ENCODE measurements at regions not wholly inside any gene's neighbourhood (a gene's known extent, or its start where the extent isn't known, plus 50 kb on each side); places are given as distances from the start of the nearest gene placed in this dataset.
"Not testable (repeated sequence)": the region's sequence is repeated elsewhere in the genome, so short reads cannot be mapped to it uniquely, and the experiment has no call there.

DNA sequence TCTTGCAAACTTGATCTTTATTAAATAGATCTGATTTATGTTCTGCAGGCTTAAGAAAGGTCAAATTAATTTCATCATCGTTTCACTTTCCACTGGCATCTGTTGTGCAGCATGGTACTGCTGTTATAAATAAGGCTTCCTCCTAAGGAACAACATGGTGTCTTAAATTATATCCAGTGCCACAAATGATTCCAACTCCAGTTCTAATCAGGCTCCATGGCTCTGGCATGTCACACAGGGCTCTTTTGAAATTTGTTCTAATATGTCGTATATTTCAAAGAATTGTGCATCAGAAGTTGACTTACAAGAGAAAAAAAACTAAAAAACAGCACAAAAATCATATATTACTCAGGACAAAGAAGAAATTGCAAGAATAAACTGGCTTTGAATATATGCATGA, 1090.8 kb upstream of the CELF2 start:
- H3K9me3 Mint-ChIP-seq = peaks cover 2% of the 10 kb centered on the region
- ATAC-seq (ENCODE audit: low read depth) = no peak
- no peaks in the 10 kb centered on the region for H3K4me1 Mint-ChIP-seq

DNA sequence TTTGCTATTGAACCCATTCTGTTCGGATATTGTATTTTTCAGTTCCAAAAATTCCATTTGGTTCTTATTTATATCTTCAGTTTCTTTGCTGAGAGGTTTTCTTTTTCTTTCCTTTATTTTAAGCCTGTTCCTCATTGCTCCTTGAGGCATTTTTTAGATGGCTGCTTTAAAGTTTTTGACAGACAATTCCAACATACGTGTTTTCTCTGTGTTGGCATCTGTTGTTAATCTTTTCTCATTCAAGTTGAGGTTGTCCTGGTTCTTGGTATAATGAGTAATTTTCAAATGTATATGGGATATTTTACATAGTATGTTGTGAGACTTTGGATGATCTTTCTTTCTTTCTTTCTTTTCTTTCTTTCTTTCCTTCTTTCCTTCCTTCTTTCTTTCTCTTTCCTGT, 1078.0 kb upstream of the CELF2 start:
- peaks cover 1% of the 10 kb centered on the region for H3K27me3 Mint-ChIP-seq
- DNase-seq (ENCODE audit: low spot score in 2 of 2) (no peak), ATAC-seq (ENCODE audit: low read depth) (no peak)
- no peak overlapping the region for H3K4me3 Mint-ChIP-seq
- no peaks in the 10 kb centered on the region for H3K4me1 Mint-ChIP-seq
- H3K9me3 Mint-ChIP-seq = no peaks in the 10 kb centered on the region
- no peak overlapping the region for H3K27ac Mint-ChIP-seq
- no peaks in the 10 kb centered on the region for H3K36me3 Mint-ChIP-seq

More for the DNA sequence above, 1090.8 kb upstream of the CELF2 start:
- H3K36me3 Mint-ChIP-seq = no peaks in the 10 kb centered on the region
- no peak for DNase-seq (ENCODE audit: low spot score in 2 of 2)
- no peak overlapping the region for H3K27ac Mint-ChIP-seq
- H3K4me3 Mint-ChIP-seq = no peak overlapping the region
- H3K27me3 Mint-ChIP-seq = no peaks in the 10 kb centered on the region

DNA sequence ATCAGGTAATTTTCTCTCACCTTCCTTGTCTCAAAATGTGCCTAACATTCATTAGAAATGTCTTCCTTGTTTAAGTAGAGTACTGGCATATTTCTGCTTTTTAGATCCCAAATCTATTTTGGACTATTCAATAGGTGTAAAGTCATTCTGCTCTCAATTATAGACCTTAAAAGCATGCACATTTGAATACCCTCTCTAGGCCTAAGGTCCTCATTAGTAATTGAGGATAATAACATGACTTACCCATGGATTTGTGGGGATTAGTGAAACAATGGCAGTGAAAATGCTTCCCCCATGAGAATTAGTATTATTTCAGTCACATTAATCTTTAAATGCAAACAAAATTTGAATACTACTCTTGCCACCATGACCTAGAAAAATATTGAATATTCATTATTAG, 1073.0 kb upstream of the CELF2 start:
- ATAC-seq (ENCODE audit: low read depth) (no peak), DNase-seq (ENCODE audit: low spot score in 2 of 2) (no peak)
- Mint-ChIP-seq H3K36me3 (no peaks in the 10 kb centered on the region), H3K27ac (no peak overlapping the region), H3K27me3 (peaks cover 1% of the 10 kb centered on the region), H3K9me3 (no peaks in the 10 kb centered on the region), H3K4me1 (no peaks in the 10 kb centered on the region), H3K4me3 (no peak overlapping the region)

DNA sequence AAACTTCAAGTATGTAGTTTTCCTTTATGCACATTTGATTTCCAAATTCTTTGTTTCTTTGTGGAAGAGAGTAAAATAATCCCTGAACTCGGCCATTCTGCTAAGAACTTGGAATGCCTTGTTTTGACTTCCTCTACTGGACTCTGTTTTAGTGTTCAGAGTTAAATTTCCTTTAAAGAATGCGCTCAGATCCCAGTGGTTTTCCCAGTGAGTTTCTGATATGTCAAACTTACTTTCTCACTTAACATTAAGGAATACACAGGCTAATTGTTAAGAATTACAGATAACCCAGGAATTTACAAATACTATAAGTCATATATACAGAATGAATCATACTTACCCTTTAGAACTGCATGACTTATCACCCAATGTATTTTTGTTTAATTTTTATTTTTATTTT, 1067.6 kb upstream of the CELF2 start:
- Mint-ChIP-seq H3K4me3 (no peak overlapping the region), H3K27ac (no peak overlapping the region), H3K9me3 (peaks cover 3% of the 10 kb centered on the region), H3K36me3 (no peaks in the 10 kb centered on the region), H3K27me3 (no peaks in the 10 kb centered on the region), H3K4me1 (no peaks in the 10 kb centered on the region)
- no peak for DNase-seq (ENCODE audit: low spot score in 2 of 2)
- no peak for ATAC-seq (ENCODE audit: low read depth)

DNA sequence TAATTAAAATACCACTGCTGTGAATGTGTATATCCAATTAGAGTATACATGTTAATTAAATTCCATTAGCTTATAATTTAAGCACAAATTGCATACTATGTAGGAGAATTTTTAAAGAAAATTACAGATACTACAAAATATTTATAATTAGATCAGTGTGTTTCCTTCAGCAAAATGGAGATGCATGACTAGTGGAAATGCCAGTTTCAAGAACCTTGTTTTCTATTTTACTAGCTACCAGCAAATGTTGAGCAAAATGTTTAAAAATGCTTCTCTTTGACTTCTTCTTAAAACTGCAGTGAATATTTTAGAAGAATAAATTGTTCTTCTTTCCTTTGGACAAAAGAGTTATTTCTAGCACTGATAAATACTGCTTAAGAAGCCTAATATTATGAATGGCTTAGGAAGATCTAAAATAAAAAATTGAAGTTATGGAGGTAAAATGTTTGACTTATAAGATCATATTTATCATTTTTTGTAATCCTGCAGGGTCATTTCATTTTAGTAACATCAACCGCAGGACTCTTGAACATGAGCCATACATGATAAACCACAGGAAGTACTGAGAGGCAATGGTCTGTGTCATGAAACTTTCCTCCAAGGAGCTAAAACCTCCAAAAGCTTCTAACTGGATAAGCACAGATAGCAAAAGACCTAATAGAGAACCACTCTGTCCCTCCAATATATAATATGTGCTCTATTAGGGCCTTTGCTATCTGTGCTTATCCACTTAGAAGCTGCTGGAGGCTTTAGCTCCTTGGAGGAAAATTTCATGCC, 1066.0 kb upstream of the CELF2 start:
- Mint-ChIP-seq H3K27me3 (no peaks in the 10 kb centered on the region), H3K9me3 (peaks cover 3% of the 10 kb centered on the region), H3K36me3 (no peaks in the 10 kb centered on the region), H3K27ac (no peak overlapping the region), H3K4me1 (no peaks in the 10 kb centered on the region), H3K4me3 (no peak overlapping the region)
- no peak for ATAC-seq (ENCODE audit: low read depth)
- DNase-seq (ENCODE audit: low spot score in 2 of 2) = no peak

DNA sequence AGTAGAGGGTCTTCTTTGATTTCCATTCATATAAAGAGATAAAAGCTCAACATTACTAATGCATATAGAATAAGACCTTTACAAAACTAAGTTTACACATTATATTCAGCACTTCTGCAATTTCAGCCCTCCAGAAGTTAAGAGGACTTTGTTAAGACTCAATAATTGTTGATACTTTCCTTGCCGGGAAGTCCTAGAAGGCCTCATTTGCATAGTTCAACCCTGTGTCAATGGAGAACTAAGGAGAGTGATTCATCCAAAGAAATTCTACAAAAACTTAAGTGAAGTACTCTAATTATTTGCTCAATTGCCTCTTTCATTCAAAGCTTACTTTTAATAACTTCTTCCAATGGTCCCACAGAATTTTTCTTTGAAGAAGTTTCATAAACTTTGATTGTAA, 1060.3 kb upstream of the CELF2 start:
- H3K36me3 Mint-ChIP-seq = no peaks in the 10 kb centered on the region
- no peak for ATAC-seq (ENCODE audit: low read depth)
- no peaks in the 10 kb centered on the region for H3K4me1 Mint-ChIP-seq
- H3K27ac Mint-ChIP-seq = no peak overlapping the region
- H3K4me3 Mint-ChIP-seq = no peak overlapping the region
- H3K27me3 Mint-ChIP-seq = no peaks in the 10 kb centered on the region
- peaks cover 3% of the 10 kb centered on the region for H3K9me3 Mint-ChIP-seq
- no peak for DNase-seq (ENCODE audit: low spot score in 2 of 2)

DNA sequence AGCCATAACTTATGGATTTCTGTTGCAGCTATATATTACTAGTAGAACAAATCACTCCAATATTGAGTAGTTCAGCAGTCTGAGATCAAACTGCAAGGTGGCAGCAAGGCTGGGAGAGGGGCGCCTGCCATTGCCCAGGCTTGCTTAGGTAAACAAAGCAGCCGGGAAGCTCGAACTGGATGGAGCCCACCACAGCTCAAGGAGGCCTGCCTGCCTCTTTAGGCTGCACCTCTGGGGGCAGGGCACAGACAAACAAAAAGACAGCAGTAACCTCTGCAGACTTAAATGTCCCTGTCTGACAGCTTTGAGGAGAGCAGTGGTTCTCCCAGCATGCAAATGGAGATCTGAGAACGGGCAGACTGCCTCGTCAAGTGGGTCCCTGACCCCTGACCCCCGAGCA, 1059.8 kb upstream of the CELF2 start:
- not testable (repeated sequence) for H3K36me3 Mint-ChIP-seq; H3K27ac Mint-ChIP-seq; H3K9me3 Mint-ChIP-seq; H3K4me1 Mint-ChIP-seq; H3K27me3 Mint-ChIP-seq; H3K4me3 Mint-ChIP-seq; DNase-seq (ENCODE audit: low spot score in 2 of 2); ATAC-seq (ENCODE audit: low read depth)

DNA sequence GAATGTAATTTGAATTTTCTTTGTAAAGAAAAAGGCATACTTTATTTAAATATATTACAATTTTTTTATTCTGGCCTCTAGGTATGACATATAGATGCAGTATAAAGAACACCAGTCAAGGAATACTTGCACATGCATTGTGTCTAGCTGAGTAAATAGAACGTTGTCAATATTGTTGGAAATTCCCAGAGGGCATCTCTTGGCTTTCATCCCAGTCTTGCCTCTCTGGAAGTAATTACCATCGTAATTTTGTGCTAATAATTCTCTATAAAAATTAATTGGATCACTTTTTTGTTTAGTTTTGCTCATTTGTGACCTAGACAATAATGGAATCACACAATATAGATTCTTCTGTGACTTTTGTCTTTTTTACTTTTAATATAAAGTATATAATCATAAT, 1052.3 kb upstream of the CELF2 start:
- Mint-ChIP-seq H3K36me3 (no peaks in the 10 kb centered on the region), H3K27me3 (no peaks in the 10 kb centered on the region), H3K9me3 (no peaks in the 10 kb centered on the region), H3K27ac (no peak overlapping the region), H3K4me1 (no peaks in the 10 kb centered on the region), H3K4me3 (no peak overlapping the region)
- DNase-seq (ENCODE audit: low spot score in 2 of 2) (no peak), ATAC-seq (ENCODE audit: low read depth) (no peak)

DNA sequence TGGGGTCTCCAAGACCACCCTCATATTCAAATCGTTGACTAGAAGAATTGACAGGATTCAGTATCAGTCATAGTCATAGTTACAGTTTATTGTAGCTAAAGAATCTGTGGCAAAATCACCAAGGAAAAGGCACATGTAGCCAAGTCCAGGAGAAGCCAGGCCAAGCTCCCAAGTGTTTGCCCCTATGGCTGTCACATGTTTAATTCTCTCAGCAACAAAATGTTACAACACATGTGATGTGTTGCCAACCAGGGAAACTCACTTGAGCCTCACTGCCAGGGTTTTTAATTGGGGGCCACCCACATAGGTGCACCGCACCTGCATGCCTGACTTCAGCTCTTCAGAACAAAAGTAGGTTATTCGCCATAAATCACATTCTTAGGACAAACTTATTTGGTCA, 1030.9 kb upstream of the CELF2 start:
- H3K4me1 Mint-ChIP-seq = no peaks in the 10 kb centered on the region
- peaks cover 3% of the 10 kb centered on the region for H3K9me3 Mint-ChIP-seq
- H3K4me3 Mint-ChIP-seq = no peak overlapping the region

DNA sequence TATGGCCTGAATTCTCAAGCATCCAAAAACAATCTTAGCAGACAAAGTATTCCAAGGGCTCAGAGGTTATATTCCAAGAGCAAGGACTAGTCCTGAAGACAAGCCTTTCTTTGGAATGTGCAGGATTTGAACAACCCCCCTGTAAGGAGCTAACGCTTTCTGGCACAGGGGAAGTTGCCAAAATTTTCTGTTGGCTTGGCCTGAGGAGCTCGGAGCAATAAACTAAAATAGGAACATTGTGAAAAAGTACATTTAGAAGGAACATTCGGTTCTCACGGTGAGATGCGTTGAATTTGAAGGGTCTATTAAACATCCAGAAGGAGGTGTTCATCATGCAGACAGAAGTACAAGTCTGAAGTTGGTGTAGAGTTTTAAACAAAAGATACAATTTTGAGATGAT, 1030.5 kb upstream of the CELF2 start:
- ATAC-seq (ENCODE audit: low read depth) (no peak), DNase-seq (ENCODE audit: low spot score in 2 of 2) (no peak)
- Mint-ChIP-seq H3K9me3 (peaks cover 3% of the 10 kb centered on the region), H3K27ac (no peak overlapping the region), H3K4me1 (no peaks in the 10 kb centered on the region), H3K4me3 (no peak overlapping the region), H3K27me3 (no peaks in the 10 kb centered on the region), H3K36me3 (peaks cover 1% of the 10 kb centered on the region)

More for the DNA sequence above, 1030.9 kb upstream of the CELF2 start:
- DNase-seq (ENCODE audit: low spot score in 2 of 2) (no peak), ATAC-seq (ENCODE audit: low read depth) (no peak)
- no peak overlapping the region for H3K27ac Mint-ChIP-seq
- no peaks in the 10 kb centered on the region for H3K27me3 Mint-ChIP-seq
- H3K36me3 Mint-ChIP-seq = peaks cover 1% of the 10 kb centered on the region

DNA sequence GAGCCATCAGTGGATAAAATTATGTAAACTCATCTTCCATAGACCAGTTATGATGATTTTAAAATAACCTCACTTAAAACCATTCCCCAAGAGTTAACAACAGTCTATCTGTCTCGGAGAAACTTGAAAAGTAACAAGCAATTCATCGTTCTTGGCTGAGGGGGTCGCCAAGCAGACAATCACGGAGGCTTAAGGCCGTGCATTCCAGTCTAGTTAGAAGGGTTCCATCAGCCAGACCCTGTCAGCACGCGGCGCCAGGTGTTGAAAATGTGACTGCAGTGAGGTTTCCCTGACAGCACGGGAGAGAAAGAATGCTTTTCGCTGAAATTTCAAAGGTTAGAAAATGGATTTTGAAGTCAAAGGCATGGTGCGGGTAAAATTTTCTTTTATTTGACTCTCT, 1025.0 kb upstream of the CELF2 start:
- H3K27ac Mint-ChIP-seq = no peak overlapping the region
- H3K36me3 Mint-ChIP-seq = no peaks in the 10 kb centered on the region
- DNase-seq (ENCODE audit: low spot score in 2 of 2) = no peak
- no peaks in the 10 kb centered on the region for H3K9me3 Mint-ChIP-seq
- H3K27me3 Mint-ChIP-seq = no peaks in the 10 kb centered on the region
- ATAC-seq (ENCODE audit: low read depth) = no peak
- H3K4me3 Mint-ChIP-seq = no peak overlapping the region
- H3K4me1 Mint-ChIP-seq = no peaks in the 10 kb centered on the region

DNA sequence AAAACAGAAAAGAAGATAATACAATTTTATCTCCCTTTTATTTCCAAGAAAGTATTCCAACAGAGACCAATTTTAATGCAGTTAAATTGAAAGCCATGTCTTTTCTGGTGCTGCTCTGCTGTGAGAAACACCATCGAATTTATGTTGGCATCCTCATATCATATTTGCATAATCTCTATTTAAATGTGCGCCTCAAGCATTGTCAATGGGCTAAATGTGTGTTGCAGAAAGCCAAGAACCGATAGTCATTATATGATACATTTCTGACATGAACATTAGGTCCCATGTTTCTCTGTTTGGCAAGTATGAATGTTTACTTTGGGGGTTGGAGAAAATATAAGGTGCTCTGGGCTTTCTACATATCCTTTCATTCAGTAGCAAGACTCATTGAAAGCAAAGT, 1023.5 kb upstream of the CELF2 start:
- no peaks in the 10 kb centered on the region for H3K36me3 Mint-ChIP-seq
- DNase-seq (ENCODE audit: low spot score in 2 of 2) (no peak), ATAC-seq (ENCODE audit: low read depth) (no peak)
- H3K4me1 Mint-ChIP-seq = no peaks in the 10 kb centered on the region
- H3K27ac Mint-ChIP-seq = no peak overlapping the region
- no peaks in the 10 kb centered on the region for H3K9me3 Mint-ChIP-seq
- H3K4me3 Mint-ChIP-seq = no peak overlapping the region
- H3K27me3 Mint-ChIP-seq = no peaks in the 10 kb centered on the region

DNA sequence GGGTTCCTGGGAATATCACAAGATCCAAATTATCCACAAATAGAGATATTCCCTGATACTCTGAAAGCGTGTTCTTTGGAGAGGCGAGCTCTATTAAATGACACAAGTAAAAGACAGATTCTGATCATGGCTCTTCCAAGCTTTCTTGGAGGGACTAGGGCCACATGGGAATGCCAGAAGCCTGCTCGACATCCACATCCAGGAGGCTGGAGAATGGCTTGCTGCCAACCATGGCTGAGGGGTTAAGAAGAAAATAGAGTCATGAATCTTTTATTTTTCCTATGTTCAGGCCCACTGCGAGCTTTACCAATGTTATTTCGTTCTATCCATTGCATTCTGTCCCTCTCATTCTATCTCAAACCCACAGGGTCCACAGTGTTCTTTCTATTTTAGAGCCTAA, 1018.0 kb upstream of the CELF2 start:
- Mint-ChIP-seq H3K36me3 (no peaks in the 10 kb centered on the region), H3K4me3 (no peak overlapping the region), H3K27ac (no peak overlapping the region), H3K4me1 (no peaks in the 10 kb centered on the region), H3K27me3 (no peaks in the 10 kb centered on the region), H3K9me3 (no peaks in the 10 kb centered on the region)
- ATAC-seq (ENCODE audit: low read depth) (no peak), DNase-seq (ENCODE audit: low spot score in 2 of 2) (no peak)

DNA sequence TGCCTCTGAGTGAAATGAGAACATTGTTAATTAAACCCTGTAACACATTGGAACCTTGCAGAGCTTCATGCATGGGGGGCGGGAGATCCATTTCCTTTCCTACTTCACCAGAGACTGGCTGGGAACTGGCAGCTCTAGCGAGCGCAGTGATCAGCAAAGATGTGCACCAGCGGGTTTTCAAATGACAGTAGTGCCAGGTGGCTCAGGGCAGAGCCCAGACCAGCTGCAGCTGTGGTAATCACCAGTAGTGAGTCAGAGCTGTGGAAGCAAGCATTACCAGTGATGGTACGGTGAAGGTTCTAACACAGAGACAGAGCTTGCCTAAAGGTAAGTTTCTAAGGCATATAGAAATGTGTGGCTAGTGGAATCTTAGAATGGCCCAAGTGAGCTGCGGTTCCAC, 1009.7 kb upstream of the CELF2 start:
- no peak for DNase-seq (ENCODE audit: low spot score in 2 of 2)
- Mint-ChIP-seq H3K9me3 (no peaks in the 10 kb centered on the region), H3K4me1 (no peaks in the 10 kb centered on the region), H3K27ac (no peak overlapping the region), H3K27me3 (no peaks in the 10 kb centered on the region), H3K36me3 (no peaks in the 10 kb centered on the region), H3K4me3 (no peak overlapping the region)
- peak; percentile 58 for ATAC-seq (ENCODE audit: low read depth)

DNA sequence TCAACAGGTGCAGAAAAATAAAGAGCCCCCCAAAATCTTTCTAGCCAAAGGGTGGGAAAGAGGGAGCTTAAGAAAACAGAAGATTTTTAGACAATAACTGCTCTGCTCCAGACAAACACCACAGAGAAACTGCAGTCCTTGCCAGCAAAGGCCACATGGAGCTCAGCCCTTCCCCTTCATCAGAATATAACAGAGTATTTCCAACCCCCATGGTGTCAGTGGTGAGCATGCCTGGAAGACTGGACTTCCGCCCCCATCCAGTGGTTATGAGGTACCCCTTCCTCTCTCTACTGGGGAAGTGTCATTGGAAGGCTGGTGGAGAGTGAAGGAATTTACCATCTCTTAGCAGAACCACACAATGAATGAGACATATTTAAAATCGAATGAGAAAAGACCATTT, 1007.3 kb upstream of the CELF2 start:
- DNase-seq (ENCODE audit: low spot score in 2 of 2) = no peak
- Mint-ChIP-seq H3K27me3 (no peaks in the 10 kb centered on the region), H3K36me3 (no peaks in the 10 kb centered on the region), H3K27ac (no peak overlapping the region), H3K4me1 (no peaks in the 10 kb centered on the region), H3K9me3 (no peaks in the 10 kb centered on the region), H3K4me3 (no peak overlapping the region)
- no peak for ATAC-seq (ENCODE audit: low read depth)

All from memory B cell (primary cell).